ENCODE measurements at regions not wholly inside any gene's neighbourhood (a gene's known extent, or its start where the extent isn't known, plus 50 kb on each side); places are given as distances from the start of the nearest gene placed in this dataset.

GRCh38 chr2:20542746-20543468, 96.0 kb downstream of the RHOB start:
- ChIA-PET CTCF (no interaction called here), POLR2A (ENCODE audit: low non-redundant PET) (interaction anchor here (0.7 kb wide), 1 partner anchor 97 kb away, joined by 5 read pairs; the partner anchor contains the start of gene RHOB)
- DNase-seq (ENCODE audit: low spot score) = no peak
- H3K27ac ChIP-seq = 0 out of 2 replicates have a peak overlapping the region, but pooled peaks have one; percentile 3
- no peak for TF ChIP-seq CTCF (conservative IDR thresholded peaks at IDR 0.05; ENCODE audit: low read depth)

- no peak for TF ChIP-seq CTCF (conservative IDR thresholded peaks at IDR 0.05; ENCODE audit: low read depth)
- ChIA-PET CTCF (no interaction called here), POLR2A (ENCODE audit: low non-redundant PET) (no interaction called here)
- DNase-seq (ENCODE audit: low spot score) = no peak
- H3K27ac ChIP-seq = 0 out of 2 replicates have a peak overlapping the region, but pooled peaks have one; percentile 3
Observed at GRCh38 chr2:20543469-20544152, 96.7 kb downstream of the RHOB start.

GRCh38 chr2:20544153-20544747, 97.4 kb downstream of the RHOB start:
- TF ChIP-seq CTCF (conservative IDR thresholded peaks at IDR 0.05; ENCODE audit: low read depth) = no peak
- POLR2A ChIA-PET (ENCODE audit: low non-redundant PET) = no interaction called here
- DNase-seq (ENCODE audit: low spot score) = no peak
- no peak overlapping the region for H3K27ac ChIP-seq
- CTCF ChIA-PET = no interaction called here

- no peak overlapping the region for H3K27ac ChIP-seq
- CTCF ChIA-PET = interaction anchor here (0.5 to 1.2 kb wide), 2 partner anchors 14 to 84 kb away, joined by 3 read pairs; no protein-coding TSS in a partner anchor
- TF ChIP-seq CTCF (conservative IDR thresholded peaks at IDR 0.05; ENCODE audit: low read depth) = no peak
- POLR2A ChIA-PET (ENCODE audit: low non-redundant PET) = no interaction called here
- no peak for DNase-seq (ENCODE audit: low spot score)
Observed at GRCh38 chr2:20549144-20549543, 101.8 kb downstream of the HS1BP3 start.

- no peak overlapping the region for H3K27ac ChIP-seq
- DNase-seq (ENCODE audit: low spot score) = no peak
- no peak for TF ChIP-seq CTCF (conservative IDR thresholded peaks at IDR 0.05; ENCODE audit: low read depth)
- ChIA-PET POLR2A (ENCODE audit: low non-redundant PET) (no interaction called here), CTCF (interaction anchor here (0.6 to 1.2 kb wide), 2 partner anchors 15 to 108 kb away, joined by 3 to 6 read pairs; no protein-coding TSS in a partner anchor)
Observed at GRCh38 chr2:20549691-20550348, 101.1 kb downstream of the HS1BP3 start.

All from RWPE1 (cell line).